HG03060 (cell line): ENCODE measurements at regions not wholly inside any gene's neighbourhood (a gene's known extent, or its start where the extent isn't known, plus 50 kb on each side); places are given as distances from the start of the nearest gene placed in this dataset.

Source experiments
- ATAC-seq: cut with Tn5 transposase; IDR thresholded peaks from one replicate; pipeline ENCODE4 v1.9.1; 2021; ENCODE audit warnings: low read depth, moderate number of reproducible peaks; ENCODE audit not compliant: unreplicated experiment

DNA sequence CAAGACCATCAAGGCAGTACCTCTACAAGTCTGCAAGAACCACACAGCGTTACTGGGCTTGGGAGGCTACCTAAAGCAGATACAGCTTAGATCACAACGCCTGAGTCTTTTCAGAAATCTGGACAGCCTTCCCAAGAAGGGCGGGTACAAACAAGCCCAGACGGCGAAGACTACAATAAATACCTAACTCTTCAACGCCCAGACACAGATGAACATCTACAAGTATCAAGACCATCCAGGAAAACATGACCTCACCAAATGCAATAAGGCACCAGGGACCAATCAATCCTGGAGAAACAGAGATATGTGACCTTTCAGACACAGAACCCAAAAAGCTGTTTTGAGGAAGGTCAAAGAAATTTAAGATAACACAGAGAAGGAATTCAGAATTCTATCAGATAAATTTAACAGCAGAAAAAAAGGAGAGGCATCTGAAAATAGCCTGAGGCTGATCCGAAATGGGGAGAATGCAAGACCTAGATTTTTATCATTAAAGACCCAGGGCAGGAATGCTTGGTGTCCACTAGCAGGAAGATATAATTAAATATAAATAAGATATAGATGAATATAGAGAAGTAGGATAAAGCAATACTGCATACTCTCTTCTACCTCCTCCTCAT lies 131.7 kb upstream of the COL21A1 start:
- no peak for ATAC-seq

GRCh38 chr6:56378507-56378906 lies 131.1 kb upstream of the COL21A1 start:
- no peak for ATAC-seq

- ATAC-seq = no peak
These were observed 129.9 kb upstream of the COL21A1 start for GRCh38 chr6:56377295-56377694.

DNA sequence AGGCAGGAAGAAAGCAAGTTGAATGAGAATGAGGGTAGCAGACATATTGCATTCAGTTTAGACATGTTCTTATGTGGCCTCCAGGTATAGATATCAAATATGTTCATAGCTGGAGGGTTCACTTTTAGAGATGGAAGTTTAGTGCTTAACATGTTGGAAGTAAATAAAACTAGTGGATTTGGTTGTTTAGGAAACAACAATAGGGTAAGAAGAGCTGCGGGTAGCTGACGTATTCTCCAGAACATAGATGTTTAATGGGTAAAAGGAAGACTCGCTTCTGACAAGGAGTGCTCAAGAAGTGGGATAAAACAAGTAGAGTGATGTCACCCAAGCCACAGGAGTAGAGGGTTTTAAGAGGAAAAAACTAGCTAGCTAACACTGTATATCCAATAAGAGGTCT lies 128.4 kb upstream of the COL21A1 start:
- no peak for ATAC-seq

DNA sequence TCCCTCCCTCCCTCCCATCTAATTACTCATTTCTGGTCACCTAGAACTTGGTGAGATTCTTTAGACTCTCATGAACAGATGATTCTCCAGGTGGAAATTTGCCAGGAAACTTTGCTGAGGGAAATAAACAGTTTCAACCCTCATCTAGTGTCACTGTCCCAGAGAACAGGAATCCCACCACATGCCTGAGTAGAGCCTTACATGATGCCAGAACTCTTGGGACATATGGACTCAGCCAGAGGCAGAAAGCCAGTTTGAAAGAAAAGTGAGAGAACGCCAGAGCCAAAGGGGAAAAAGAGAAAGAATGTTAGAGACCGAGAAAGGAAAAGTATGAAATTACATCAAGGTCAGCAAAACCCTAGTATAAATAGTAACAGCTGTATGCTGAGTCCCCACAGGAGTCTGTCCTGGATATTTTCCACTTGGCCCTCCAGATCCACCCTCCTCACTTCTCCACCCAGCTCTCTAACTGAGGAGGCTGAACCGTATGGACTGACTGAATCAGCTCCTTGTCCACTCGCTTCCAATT lies 127.5 kb upstream of the COL21A1 start:
- ATAC-seq = no peak

- no peak for ATAC-seq
These were observed 125.1 kb upstream of the COL21A1 start for GRCh38 chr6:56372406-56372995.

- peak; percentile 74 for ATAC-seq
These were observed 123.3 kb upstream of the COL21A1 start for GRCh38 chr6:56370561-56371211.

DNA sequence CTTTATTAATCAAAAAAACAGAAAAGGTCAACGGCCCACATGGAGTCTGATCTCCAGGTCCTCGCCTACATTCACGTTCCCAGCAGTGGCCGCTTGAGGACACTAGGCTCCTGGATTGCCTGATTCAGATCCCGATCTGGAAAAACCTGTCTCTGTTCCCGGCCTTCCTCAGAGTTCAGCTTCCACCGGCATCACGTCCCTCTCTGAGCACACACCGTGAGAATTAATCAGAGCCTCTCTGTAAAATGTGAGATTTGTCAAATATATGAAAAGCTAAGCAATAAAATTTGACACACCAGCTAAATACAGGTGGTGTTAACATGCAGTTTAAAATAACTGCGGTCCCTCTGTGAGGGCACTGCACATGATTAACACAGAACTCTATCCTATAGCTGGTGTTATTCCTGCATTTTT lies 122.8 kb upstream of the COL21A1 start:
- no peak for ATAC-seq

- no peak for ATAC-seq
These were observed 121.1 kb upstream of the COL21A1 start for GRCh38 chr6:56368491-56368890.

DNA sequence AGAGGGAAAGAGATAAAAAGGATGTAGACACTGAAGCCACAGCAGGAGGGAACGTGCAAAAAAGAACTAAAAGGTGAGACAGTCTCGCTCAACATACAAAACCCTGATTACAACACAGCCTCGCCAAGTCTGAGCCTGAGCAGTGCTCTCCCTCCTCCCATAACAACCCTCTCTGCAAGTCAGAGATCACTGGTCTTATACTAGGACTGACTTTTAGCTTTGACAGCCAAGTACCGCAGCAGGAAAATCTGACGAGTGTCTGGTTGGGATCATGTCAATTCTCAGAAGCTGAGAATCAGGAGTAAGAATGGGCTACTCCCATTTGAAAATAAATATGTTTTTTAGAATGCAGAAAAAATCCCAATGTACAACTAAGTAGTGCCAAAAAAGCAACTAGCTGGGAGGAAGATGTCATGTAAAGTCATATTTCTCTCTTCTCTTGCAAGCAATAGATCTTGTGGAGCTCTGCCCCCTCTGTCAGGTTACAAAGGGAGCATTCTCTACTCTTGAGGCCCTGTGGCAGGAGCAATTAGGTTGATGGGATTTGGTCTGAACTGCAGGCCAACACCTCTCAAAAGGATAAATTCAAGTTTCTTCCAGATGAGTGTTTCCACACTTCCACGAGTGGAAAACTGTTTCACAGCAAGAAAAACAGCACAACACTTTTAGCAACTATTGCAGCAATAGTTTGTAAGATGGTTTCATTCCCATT lies 118.9 kb upstream of the COL21A1 start:
- ATAC-seq = no peak

DNA sequence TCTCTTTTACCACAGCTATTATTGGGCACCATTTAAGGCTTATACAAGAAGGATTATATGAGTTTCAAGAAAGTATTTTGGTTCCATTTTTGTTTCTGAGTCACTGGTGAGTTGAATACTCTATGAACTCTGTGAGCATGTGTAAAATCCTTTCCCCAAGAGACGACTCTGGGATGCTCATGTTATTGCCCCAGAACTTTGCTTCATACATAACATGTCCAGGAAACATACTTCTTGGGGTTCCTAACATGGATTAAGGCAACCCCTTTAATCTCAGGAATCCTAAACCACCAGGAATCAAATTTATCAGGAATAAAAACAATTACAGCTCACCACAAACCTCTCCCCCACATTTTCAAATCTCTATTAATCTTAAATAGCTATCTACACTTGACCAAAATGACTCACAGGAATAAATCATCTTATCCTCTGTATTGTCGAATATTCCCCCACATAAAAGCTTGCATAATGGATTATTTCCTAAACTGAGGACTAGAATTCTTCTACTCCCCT lies 117.5 kb upstream of the COL21A1 start:
- no peak for ATAC-seq

GRCh38 chr6:56364431-56364826 lies 117.0 kb upstream of the COL21A1 start:
- no peak for ATAC-seq

- ATAC-seq = no peak
These were observed 116.5 kb upstream of the COL21A1 start for GRCh38 chr6:56363796-56364430.

DNA sequence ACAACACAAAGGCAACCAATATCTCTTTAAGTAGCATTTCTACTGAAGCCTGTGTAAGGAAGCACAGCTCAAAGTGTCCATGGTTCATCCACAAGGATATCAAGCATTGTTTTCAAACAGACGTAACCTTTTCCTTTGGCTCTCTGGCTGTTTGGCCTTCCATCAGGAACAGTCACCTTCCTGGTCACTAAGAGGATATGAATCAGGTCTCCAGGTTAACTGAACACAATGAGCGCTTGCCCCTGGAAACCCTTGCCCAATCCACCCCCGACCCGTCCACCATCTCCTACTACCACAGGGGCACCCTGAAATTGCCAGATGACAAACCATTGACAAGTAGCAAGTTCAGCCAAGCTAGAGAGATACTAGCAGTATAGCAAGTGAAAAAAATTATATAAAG lies 114.4 kb upstream of the COL21A1 start:
- no peak for ATAC-seq

GRCh38 chr6:56359201-56359899 lies 112.0 kb upstream of the COL21A1 start:
- no peak for ATAC-seq

DNA sequence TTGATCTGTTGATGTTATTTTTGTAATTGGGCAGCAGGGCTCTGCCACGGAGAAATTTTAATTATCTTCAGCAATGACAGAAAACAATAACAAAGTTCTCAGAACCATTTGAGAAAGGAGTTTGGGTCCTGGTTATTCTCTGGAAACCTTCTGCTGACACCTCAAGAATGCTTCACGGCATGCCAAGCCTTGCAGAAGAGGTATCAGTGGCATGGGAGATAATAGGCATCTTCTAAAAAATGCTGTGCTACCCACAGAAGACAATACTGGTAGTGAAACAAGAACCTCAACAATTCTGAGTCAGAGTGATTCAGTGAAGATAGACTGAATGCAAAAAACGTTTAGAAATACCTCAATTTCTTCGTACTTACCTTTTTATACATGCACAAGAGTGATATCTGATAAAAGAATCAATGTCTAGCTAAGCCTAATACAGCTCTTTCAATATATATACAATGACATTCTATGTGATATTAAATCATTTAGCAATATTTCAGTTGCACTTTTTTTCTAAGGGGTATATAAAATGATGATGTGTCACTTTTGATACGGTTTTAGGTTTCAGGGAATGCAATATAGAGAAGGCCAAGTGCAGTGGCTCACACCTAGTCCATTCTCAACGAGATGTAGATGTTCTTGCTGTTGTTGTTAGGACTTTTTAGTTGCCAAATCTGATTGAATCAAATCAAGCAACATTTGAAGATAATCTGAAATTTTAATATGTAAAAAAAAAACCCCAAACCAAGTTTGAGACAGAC lies 110.4 kb upstream of the COL21A1 start:
- ATAC-seq = no peak

- no peak for ATAC-seq
These were observed 109.0 kb upstream of the COL21A1 start for GRCh38 chr6:56356426-56356825.

DNA sequence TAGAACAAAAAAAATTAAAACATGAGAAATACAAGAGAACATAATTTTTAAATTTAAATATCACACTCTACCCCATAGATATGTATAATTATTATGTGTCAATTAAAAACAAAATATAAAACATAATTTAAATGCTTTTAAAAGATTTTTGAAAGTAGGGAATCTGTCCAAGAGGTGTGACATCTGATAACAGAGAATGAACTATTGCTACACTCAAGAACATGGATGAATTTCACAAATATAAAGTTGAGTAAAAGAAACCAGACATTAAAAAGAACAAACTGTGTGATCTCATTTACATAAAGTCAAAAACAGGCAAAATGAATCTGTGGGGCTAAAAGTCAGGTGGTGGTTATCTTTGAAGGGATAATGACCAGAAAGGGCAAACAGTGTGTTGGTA lies 106.5 kb upstream of the COL21A1 start:
- ATAC-seq = no peak

- ATAC-seq = no peak
These were observed 103.4 kb upstream of the COL21A1 start for GRCh38 chr6:56350628-56351260.
